ENCODE measurements at regions not wholly inside any gene's neighbourhood (a gene's known extent, or its start where the extent isn't known, plus 50 kb on each side); places are given as distances from the start of the nearest gene placed in this dataset.

DNA sequence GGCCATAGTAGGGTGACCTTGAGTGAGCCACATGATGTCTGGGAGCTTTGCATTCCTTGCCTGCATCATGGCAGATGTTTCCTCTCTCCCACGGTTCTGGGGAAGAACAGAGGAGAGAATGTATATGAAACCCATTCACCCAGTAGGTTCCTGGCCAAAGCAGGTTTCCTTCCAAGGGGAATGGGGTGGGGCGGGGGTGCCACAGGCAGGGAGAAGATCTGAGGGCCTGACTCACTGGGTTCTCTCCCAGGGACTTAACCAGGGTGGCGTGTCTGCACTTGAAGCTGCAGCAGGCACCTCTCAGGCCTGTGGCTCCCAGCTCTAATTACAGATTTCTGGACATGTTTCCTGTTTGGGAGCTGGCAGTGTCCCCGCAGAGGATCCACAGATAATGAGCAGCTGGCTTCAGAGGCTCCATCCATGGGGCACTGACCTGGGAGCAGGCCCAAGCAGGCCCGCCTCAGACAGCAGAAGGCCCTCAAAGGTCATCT, 50.2 kb upstream of the ZMIZ1 start:
- no peak for DNase-seq
- Mint-ChIP-seq H3K4me1 (no peaks in the 10 kb centered on the region), H3K9me3 (no peaks in the 10 kb centered on the region), H3K36me3 (ENCODE audit: low read depth) (no peaks in the 10 kb centered on the region), H3K27ac (no peak overlapping the region), H3K4me3 (no peak overlapping the region), H3K27me3 (peaks cover 9% of the 10 kb centered on the region)
- intact Hi-C loops (cut with micrococcal nuclease), result no loop called here

Data from activated CD4-positive, alpha-beta T cell treated with anti-CD3 and anti-CD28 coated beads, Interleukin-2, amount 10 ng/mL, durations not matched to agents 24 days and 14 days (primary cell).